A549 (cell line): ENCODE measurements at regions not wholly inside any gene's neighbourhood (a gene's known extent, or its start where the extent isn't known, plus 50 kb on each side); places are given as distances from the start of the nearest gene placed in this dataset.
A peak's percentile ranks its signal among the peaks of the same experiment; 100 is the strongest.

Experiments used
- ATAC-seq, 2 experiments: fragments of 200-7000 bp in 1 of 2; fragments of >200 bp in 1 of 2; cut with Nextera tagmentation in 1 of 2; cut with Tn5 transposase in 1 of 2; 3 replicates each; pipeline versions ENCODE4 v1.8.0 to v1.9.1; 2018 to 2020; ENCODE audit warnings: mild to moderate bottlenecking in 1 of 2, moderate library complexity in 1 of 2
- CTCF ChIA-PET: fragments of 300-600 bp; sonication (Branson Sonifier 250); formaldehyde crosslinking; extraction: SDS; loops from one replicate; lab custom pipeline; 2021; ENCODE audit warnings: antibody characterized with exemption, inconsistent platforms; lab: Yijun Ruan, JAX
- POLR2A ChIA-PET: fragments of 350-600 bp; formaldehyde crosslinking; extraction: SDS; loops from one replicate; lab custom pipeline; 2021; ENCODE audit warnings: antibody characterized with exemption, inconsistent platforms; lab: Yijun Ruan, JAX
- DNase-seq, 2 experiments: peaks; one replicate each; pipeline versions ENCODE4 v3.0.0 to v3.0.0-alpha.2; 2011 to 2016; ENCODE audit warnings: low read depth in 1 of 2, low spot score in 1 of 2
- FAIRE-seq: peaks from 2 replicates; lab custom pipeline; 2011; peaks lifted over from hg19 to GRCh38; lab: Jason Lieb, UNC
- H3K27ac ChIP-seq, 2 experiments: fragments of >200 bp; sonication (Bioruptor Twin); formaldehyde crosslinking; 3 replicates each; pipeline ENCODE4 v1.5.1; 2016 to 2017
- H3K4me1 ChIP-seq: fragments of >200 bp; sonication (Bioruptor Twin); formaldehyde crosslinking; 3 replicates; pipeline ENCODE4 v1.6.1; 2016
- H3K4me2 ChIP-seq: fragments of >200 bp; sonication (Bioruptor Twin); formaldehyde crosslinking; 3 replicates; pipeline ENCODE4 v1.6.1; 2016
- H3K4me3 ChIP-seq: fragments of >200 bp; sonication (Bioruptor Twin); formaldehyde crosslinking; 3 replicates; pipeline ENCODE4 v1.5.1; 2016
- H3K9me3 ChIP-seq: fragments of >200 bp; sonication (Bioruptor Twin); formaldehyde crosslinking; 3 replicates; pipeline ENCODE4 v1.6.1; 2016
- CBX8 ChIP-seq: fragments of 200-600 bp; sonication (generic); IDR thresholded peaks from 2 replicates; pipeline ENCODE4 v1.6.1; 2016
- EHMT2 ChIP-seq: fragments of 200-600 bp; sonication (generic); IDR thresholded peaks from 2 replicates; pipeline ENCODE4 v1.6.1; 2016; ENCODE audit warnings: antibody characterized with exemption, low read depth, mild to moderate bottlenecking, moderate library complexity
- FOSB ChIP-seq: fragments of 250-450 bp; sonication (Bioruptor Pico); IDR thresholded peaks from 2 replicates; pipeline ENCODE4 v1.5.0; 2020; ENCODE audit warnings: mild to moderate bottlenecking, moderate library complexity
- HEYL ChIP-seq: fragments of 250-450 bp; sonication (Bioruptor Pico); IDR thresholded peaks from 2 replicates; pipeline ENCODE4 v1.8.0; 2021; ENCODE audit warnings: mild to moderate bottlenecking, moderate library complexity
- MYC ChIP-seq: IDR thresholded peaks from 2 replicates; pipeline ENCODE4 v1.6.1; 2012; ENCODE audit warnings: mild to moderate bottlenecking, inconsistent platforms, low read length, improper control_type of control experiment, borderline replicate concordance
- POLR2A ChIP-seq: IDR thresholded peaks from 2 replicates; pipeline ENCODE4 v1.6.1; 2012; ENCODE audit warnings: mild to moderate bottlenecking, low read length
- POLR2AphosphoS2 ChIP-seq: conservative IDR thresholded peaks from 2 replicates; pipeline ENCODE4 v1.6.1; 2012; ENCODE audit warnings: low read length, improper control_type of control experiment, inconsistent platforms
- RAD21 ChIP-seq, 2 experiments: fragments of >200 bp in 1 of 2; sonication (Bioruptor Twin) in 1 of 2; formaldehyde crosslinking in 1 of 2; IDR thresholded peaks in 1 of 2; conservative IDR thresholded peaks in 1 of 2; 2 replicates in 1 of 2; 3 replicates in 1 of 2; pipeline ENCODE4 v1.6.1; 2012 to 2018; ENCODE audit warnings: inconsistent platforms in 1 of 2
- RARB ChIP-seq: fragments of 250-450 bp; sonication (Bioruptor Pico); IDR thresholded peaks from 2 replicates; pipeline ENCODE4 v1.8.0; 2021; ENCODE audit warnings: mild to moderate bottlenecking, moderate library complexity
- SMC3 ChIP-seq: fragments of >200 bp; sonication (Bioruptor Twin); formaldehyde crosslinking; IDR thresholded peaks from 3 replicates; pipeline ENCODE4 v1.6.1; 2018; ENCODE audit warnings: inconsistent platforms
- SREBF2 ChIP-seq: fragments of 450-650 bp; IDR thresholded peaks from 2 replicates; pipeline ENCODE4 v1.6.1; 2014; ENCODE audit warnings: mild to moderate bottlenecking, moderate library complexity
- ZC3H11A ChIP-seq: fragments of 450-650 bp; IDR thresholded peaks from 2 replicates; pipeline ENCODE4 v1.6.1; 2014; ENCODE audit warnings: antibody characterized with exemption, mild to moderate bottlenecking
- ZNF302 ChIP-seq: fragments of 250-450 bp; sonication (Bioruptor Pico); IDR thresholded peaks from 2 replicates; pipeline ENCODE4 v1.9.0; 2021; ENCODE audit warnings: inconsistent platforms, mild to moderate bottlenecking, moderate library complexity
- WGBS: methylation state at CpG from one replicate; pipeline ENCODE4 v1.1.6; 2017; ENCODE audit errors: missing lambda C conversion rate; 5-methylcytosine and 5-hydroxymethylcytosine counted together
- TF ChIP-seq, protein P1 (sequence below): fragments of >200 bp; sonication (Bioruptor Twin); formaldehyde crosslinking; IDR thresholded peaks from 3 replicates; pipeline ENCODE4 v1.6.1; 2016
- TF ChIP-seq, protein P2 (sequence below): IDR thresholded peaks from 2 replicates; pipeline ENCODE4 v1.6.1; 2012
- TF ChIP-seq, protein P3 (sequence below): fragments of 150-350 bp; IDR thresholded peaks from 2 replicates; pipeline ENCODE4 v1.6.1; 2014; ENCODE audit warnings: low read depth, mild to moderate bottlenecking, low read length
- TF ChIP-seq, protein P4 (sequence below): IDR thresholded peaks from 2 replicates; pipeline ENCODE4 v1.6.1; 2012; ENCODE audit warnings: low read depth, borderline replicate concordance
- TF ChIP-seq, protein P5 (sequence below): fragments of >200 bp; sonication (Bioruptor Twin); formaldehyde crosslinking; IDR thresholded peaks from 3 replicates; pipeline ENCODE4 v1.5.1; 2016

DNA sequence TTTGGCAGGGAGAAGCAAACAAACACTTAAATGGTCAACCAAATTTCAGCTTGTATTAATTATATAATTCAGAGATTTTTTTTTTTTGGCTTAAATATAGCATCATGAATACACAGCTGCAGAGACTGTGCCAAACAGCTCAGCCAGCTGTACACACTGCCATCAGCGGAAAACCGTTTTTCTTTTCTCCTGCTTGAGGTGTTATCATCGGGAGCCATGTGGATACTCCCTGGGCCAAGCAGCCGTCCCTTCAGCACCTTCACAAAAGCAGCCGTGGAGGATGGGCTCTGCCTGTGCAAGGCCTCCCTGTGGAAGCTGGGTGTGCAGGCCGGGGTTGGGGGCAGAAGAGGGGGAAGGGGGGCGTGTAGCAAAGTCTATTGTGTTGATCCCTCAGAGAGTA, 85.0 kb downstream of the NUF2 start:
- 32% methylated on average over 5 of the region's 7 CpGs for WGBS
- ATAC-seq (no peak), DNase-seq (no peak), FAIRE-seq (no peak)
- Histone ChIP-seq H3K4me2 (no peak overlapping the region), H3K9me3 (no peaks in the 10 kb centered on the region), H3K4me1 (no peaks in the 10 kb centered on the region), H3K27ac (no peak overlapping the region), H3K4me3 (no peak overlapping the region)
- ChIA-PET POLR2A (no interaction called here), CTCF (interaction anchor here (0.6 kb wide), 1 partner anchor 559 kb away, joined by 3 read pairs; no protein-coding TSS in a partner anchor)
- TF ChIP-seq SREBF2 = no peak
- TF ChIP-seq, protein P1, sequence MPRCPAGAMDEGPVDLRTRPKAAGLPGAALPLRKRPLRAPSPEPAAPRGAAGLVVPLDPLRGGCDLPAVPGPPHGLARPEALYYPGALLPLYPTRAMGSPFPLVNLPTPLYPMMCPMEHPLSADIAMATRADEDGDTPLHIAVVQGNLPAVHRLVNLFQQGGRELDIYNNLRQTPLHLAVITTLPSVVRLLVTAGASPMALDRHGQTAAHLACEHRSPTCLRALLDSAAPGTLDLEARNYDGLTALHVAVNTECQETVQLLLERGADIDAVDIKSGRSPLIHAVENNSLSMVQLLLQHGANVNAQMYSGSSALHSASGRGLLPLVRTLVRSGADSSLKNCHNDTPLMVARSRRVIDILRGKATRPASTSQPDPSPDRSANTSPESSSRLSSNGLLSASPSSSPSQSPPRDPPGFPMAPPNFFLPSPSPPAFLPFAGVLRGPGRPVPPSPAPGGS = no peak

DNA sequence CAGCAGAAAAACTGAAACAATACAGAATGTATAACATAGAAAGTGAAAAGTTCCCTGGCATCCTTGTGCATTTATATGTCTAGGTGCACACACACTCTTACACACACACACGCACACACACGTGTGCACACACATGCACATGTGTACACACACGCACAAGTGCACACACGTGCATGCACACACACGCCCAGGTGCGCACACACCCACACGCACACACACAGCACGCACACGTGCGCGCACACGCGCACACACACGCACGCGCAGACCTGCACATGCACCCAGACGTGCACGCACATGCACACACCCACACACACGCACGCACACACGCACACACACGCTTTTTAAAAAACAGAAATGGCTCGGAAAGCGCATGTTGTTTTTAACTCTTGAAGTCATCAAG, 86.5 kb downstream of the NUF2 start:
- POLR2A ChIA-PET = no interaction called here
- ATAC-seq = no peak
- H3K4me2 ChIP-seq = no peak overlapping the region
- TF ChIP-seq RARB (CRISPR knock-in tag) (no peak), EHMT2 (no peak), MYC (no peak), POLR2AphosphoS2 (no peak), POLR2A (no peak), HEYL (no peak), FOSB (CRISPR knock-in tag) (no peak), ZNF302 (CRISPR knock-in tag) (no peak)
- TF ChIP-seq, protein P2, sequence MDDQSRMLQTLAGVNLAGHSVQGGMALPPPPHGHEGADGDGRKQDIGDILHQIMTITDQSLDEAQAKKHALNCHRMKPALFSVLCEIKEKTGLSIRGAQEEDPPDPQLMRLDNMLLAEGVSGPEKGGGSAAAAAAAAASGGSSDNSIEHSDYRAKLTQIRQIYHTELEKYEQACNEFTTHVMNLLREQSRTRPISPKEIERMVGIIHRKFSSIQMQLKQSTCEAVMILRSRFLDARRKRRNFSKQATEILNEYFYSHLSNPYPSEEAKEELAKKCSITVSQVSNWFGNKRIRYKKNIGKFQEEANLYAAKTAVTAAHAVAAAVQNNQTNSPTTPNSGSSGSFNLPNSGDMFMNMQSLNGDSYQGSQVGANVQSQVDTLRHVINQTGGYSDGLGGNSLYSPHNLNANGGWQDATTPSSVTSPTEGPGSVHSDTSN = no peak
- TF ChIP-seq, protein P3, sequence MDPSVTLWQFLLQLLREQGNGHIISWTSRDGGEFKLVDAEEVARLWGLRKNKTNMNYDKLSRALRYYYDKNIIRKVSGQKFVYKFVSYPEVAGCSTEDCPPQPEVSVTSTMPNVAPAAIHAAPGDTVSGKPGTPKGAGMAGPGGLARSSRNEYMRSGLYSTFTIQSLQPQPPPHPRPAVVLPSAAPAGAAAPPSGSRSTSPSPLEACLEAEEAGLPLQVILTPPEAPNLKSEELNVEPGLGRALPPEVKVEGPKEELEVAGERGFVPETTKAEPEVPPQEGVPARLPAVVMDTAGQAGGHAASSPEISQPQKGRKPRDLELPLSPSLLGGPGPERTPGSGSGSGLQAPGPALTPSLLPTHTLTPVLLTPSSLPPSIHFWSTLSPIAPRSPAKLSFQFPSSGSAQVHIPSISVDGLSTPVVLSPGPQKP = no peak
- TF ChIP-seq, protein P4, sequence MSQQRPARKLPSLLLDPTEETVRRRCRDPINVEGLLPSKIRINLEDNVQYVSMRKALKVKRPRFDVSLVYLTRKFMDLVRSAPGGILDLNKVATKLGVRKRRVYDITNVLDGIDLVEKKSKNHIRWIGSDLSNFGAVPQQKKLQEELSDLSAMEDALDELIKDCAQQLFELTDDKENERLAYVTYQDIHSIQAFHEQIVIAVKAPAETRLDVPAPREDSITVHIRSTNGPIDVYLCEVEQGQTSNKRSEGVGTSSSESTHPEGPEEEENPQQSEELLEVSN = no peak
- TF ChIP-seq, all 56 proteins: peak for 0
- no peak overlapping the region for H3K27ac ChIP-seq
- no peaks in the 10 kb centered on the region for H3K4me1 ChIP-seq
- no peak overlapping the region for H3K4me3 ChIP-seq
- 72% methylated on average over 24 of the region's 24 CpGs for WGBS
- CTCF ChIA-PET = interaction anchor here (1.3 kb wide), 1 partner anchor 13 kb away, joined by 4 read pairs; no protein-coding TSS in a partner anchor
- no peaks in the 10 kb centered on the region for H3K9me3 ChIP-seq
- DNase-seq = no peak
- no peak for FAIRE-seq

DNA sequence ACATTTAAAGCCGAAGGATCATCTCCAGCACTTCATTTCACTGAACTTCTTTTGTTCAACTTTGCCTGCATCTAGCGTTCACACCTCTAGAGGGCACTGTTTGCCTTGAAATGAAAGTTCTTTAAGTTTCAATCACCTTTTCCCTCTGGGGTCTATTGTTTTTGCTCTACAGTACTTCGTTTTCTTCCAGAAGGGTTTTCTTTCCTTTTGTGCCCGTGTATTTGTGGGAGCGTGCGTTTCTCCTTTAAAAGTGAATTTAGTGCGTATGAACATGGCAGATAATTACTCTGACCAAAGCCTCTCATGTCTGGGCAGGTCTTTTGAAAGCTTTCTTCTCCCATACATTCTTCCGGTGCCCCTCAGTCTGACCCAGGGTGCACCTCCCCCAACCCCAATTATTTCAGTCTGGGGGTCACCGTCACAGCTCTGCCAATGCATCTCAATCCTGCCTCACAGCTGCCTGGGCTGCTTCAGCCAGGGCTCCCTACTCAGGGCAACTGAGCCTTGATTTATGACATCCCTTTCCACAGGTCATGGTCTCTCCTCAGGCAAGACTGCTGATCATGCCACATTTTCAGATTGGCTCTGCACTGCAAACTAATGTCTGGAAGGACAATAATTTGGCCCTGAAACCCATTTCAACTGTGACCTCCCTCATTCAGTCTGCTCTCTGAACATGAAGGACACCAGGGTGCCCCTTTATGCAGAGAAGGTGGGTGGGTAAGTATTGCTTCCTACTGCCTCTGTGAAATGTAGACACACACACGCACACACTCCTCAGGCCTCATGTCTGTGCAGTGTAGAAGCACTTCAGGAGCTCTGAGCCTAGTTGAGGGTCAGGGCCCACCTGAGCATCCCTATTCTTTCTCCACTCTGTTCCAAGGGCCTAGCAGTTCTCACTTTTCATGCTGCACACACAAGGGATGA, 88.6 kb downstream of the NUF2 start:
- FAIRE-seq = no peak
- peak; percentile 18 to 64 for DNase-seq
- POLR2A ChIA-PET = no interaction called here
- 0 out of 6 replicates have a peak overlapping the region, but pooled peaks of 1 of the 2 experiments have one; percentile 13 for H3K27ac ChIP-seq
- CTCF ChIA-PET = interaction anchor here (0.6 to 2.6 kb wide), 14 partner anchors 8 to 1736 kb away, joined by 3 to 13 read pairs (median 3); partner anchors contain the start of gene NUF2
- no peaks in the 10 kb centered on the region for H3K9me3 ChIP-seq
- TF ChIP-seq RAD21 (conservative IDR thresholded peaks at IDR 0.05 in 1 of 2, IDR thresholded peaks at IDR 0.05 in 1 of 2) (peak; percentile 84), CBX8 (no peak), SMC3 (peak; percentile 66), ZC3H11A (no peak), SREBF2 (no peak)
- TF ChIP-seq, protein P5, sequence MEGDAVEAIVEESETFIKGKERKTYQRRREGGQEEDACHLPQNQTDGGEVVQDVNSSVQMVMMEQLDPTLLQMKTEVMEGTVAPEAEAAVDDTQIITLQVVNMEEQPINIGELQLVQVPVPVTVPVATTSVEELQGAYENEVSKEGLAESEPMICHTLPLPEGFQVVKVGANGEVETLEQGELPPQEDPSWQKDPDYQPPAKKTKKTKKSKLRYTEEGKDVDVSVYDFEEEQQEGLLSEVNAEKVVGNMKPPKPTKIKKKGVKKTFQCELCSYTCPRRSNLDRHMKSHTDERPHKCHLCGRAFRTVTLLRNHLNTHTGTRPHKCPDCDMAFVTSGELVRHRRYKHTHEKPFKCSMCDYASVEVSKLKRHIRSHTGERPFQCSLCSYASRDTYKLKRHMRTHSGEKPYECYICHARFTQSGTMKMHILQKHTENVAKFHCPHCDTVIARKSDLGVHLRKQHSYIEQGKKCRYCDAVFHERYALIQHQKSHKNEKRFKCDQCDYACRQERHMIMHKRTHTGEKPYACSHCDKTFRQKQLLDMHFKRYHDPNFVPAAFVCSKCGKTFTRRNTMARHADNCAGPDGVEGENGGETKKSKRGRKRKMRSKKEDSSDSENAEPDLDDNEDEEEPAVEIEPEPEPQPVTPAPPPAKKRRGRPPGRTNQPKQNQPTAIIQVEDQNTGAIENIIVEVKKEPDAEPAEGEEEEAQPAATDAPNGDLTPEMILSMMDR = peak; percentile 89
- TF ChIP-seq, protein P2 = no peak
- peak overlapping the region; percentile 68 for H3K4me2 ChIP-seq
- 0 out of 3 replicates have a peak overlapping the region, but pooled peaks have one; percentile 15 for H3K4me3 ChIP-seq
- WGBS = 14% methylated on average over 10 of the region's 10 CpGs
- H3K4me1 ChIP-seq = no peaks in the 10 kb centered on the region
- ATAC-seq = peak in 1 of 2 experiments; percentile 67; a peak in 3 of 6 replicates
